GM12878 (cell line): ENCODE measurements at regions not wholly inside any gene's neighbourhood (a gene's known extent, or its start where the extent isn't known, plus 50 kb on each side); places are given as distances from the start of the nearest gene placed in this dataset.

Source experiments
- ATF7 ChIP-seq: fragments of 450-650 bp; IDR thresholded peaks from 2 replicates; pipeline ENCODE4 v1.6.1; 2016; ENCODE audit warnings: low read depth, mild to moderate bottlenecking
- BHLHE40 ChIP-seq, 2 experiments: fragments of 450-650 bp in 1 of 2; IDR thresholded peaks; 2 replicates each; pipeline ENCODE4 v1.6.1; 2011 to 2017; ENCODE audit warnings: low read depth in 2 of 2, borderline replicate concordance in 1 of 2, improper control_type of control experiment in 1 of 2, low read length in 1 of 2, mild to moderate bottlenecking in 1 of 2
- GABPA ChIP-seq: IDR thresholded peaks from 2 replicates; pipeline ENCODE4 v1.6.1; 2014; ENCODE audit warnings: antibody characterized with exemption, low read depth, mild to moderate bottlenecking, inconsistent platforms
- HDAC2 ChIP-seq: fragments of 200-600 bp; sonication (generic); IDR thresholded peaks from 2 replicates; pipeline ENCODE4 v1.6.1; 2017
- MEF2A ChIP-seq: IDR thresholded peaks from 2 replicates; pipeline ENCODE4 v1.6.1; 2011; ENCODE audit warnings: low read depth, mild to moderate bottlenecking, low read length, moderate library complexity; ENCODE audit not compliant: insufficient read depth
- MTA2 ChIP-seq: fragments of 450-650 bp; IDR thresholded peaks from 2 replicates; pipeline ENCODE4 v1.6.1; 2016; ENCODE audit warnings: low read depth, mild to moderate bottlenecking, moderate library complexity
- POLR2A ChIP-seq: IDR thresholded peaks from 2 replicates; pipeline ENCODE4 v1.6.1; 2011; ENCODE audit warnings: low read depth, mild to moderate bottlenecking, low read length
- RELA ChIP-seq: fragments of 450-650 bp; IDR thresholded peaks from 2 replicates; pipeline ENCODE4 v1.8.0; 2014; ENCODE audit warnings: borderline replicate concordance; ENCODE audit not compliant: partially characterized antibody
- TCF12 ChIP-seq: IDR thresholded peaks from 2 replicates; pipeline ENCODE4 v1.6.1; 2011; ENCODE audit warnings: low read depth, mild to moderate bottlenecking, low read length
- TCF7 ChIP-seq: IDR thresholded peaks from 2 replicates; pipeline ENCODE4 v1.6.1; 2014; ENCODE audit warnings: antibody characterized with exemption, borderline replicate concordance
- YY1 ChIP-seq: IDR thresholded peaks from 2 replicates; pipeline ENCODE4 v1.6.1; 2011; ENCODE audit warnings: low read depth, mild to moderate bottlenecking, low read length
- TF ChIP-seq, protein P1 (sequence below), 3 experiments: IDR thresholded peaks in 2 of 3; conservative IDR thresholded peaks in 1 of 3; 2 replicates each; pipeline ENCODE4 v1.5.1; 2011; ENCODE audit warnings: low read depth in 3 of 3, low read length in 3 of 3, mild to moderate bottlenecking in 3 of 3, control low read depth in 2 of 3, moderate library complexity in 2 of 3, inconsistent platforms in 1 of 3, mixed read lengths in 1 of 3; ENCODE audit not compliant: control insufficient read depth in 2 of 3, insufficient read depth in 1 of 3; ENCODE audit errors: extremely low read depth in 1 of 3
- TF ChIP-seq, protein P2 (sequence below): fragments of 450-650 bp; IDR thresholded peaks from 2 replicates; pipeline ENCODE4 v1.6.1; 2014; ENCODE audit warnings: mild to moderate bottlenecking

DNA sequence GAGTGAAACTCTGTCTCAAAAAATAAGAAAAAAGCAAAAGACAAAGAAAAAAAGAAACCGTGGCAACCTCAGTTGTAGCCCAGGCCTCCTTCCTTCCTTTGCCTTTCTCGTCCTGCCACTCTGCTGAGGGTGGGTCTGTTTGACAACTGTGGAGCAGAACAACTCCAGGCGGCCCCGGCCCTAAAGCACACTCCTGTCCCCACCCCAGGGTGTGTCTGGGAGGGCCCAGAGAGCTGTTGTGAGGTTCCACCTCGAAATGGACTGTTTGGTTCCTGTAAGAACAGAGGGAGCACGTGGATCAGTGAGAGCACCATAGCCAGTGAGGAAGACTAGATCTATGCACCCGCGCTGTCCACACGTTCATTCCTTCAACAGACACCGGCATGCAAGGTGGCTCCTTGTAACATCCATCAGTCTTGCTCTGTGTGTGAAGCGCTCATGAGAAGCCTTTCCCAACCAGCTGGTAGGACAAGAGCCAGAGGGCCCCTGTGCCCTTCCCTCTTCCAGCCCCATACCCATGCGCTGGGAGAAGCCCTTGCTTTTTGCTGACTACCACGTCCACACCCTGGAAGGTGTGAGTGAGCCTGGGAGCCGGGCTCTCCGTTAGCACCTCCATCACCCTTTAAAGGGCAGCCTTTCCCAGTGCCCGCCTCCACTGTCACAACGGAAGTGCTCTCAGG lies 61.6 kb downstream of the SOWAHC start:
- TF ChIP-seq ATF7 (no peak), GABPA (no peak), TCF7 (no peak), MTA2 (no peak), TCF12 (no peak), YY1 (no peak), RELA (no peak), POLR2A (no peak), HDAC2 (no peak), MEF2A (no peak), BHLHE40 (IDR thresholded peaks at IDR 0.05; ENCODE audit: borderline replicate concordance in 1 of 2, low read depth in 2 of 2, low read length in 1 of 2) (no peak)
- TF ChIP-seq, protein P1, sequence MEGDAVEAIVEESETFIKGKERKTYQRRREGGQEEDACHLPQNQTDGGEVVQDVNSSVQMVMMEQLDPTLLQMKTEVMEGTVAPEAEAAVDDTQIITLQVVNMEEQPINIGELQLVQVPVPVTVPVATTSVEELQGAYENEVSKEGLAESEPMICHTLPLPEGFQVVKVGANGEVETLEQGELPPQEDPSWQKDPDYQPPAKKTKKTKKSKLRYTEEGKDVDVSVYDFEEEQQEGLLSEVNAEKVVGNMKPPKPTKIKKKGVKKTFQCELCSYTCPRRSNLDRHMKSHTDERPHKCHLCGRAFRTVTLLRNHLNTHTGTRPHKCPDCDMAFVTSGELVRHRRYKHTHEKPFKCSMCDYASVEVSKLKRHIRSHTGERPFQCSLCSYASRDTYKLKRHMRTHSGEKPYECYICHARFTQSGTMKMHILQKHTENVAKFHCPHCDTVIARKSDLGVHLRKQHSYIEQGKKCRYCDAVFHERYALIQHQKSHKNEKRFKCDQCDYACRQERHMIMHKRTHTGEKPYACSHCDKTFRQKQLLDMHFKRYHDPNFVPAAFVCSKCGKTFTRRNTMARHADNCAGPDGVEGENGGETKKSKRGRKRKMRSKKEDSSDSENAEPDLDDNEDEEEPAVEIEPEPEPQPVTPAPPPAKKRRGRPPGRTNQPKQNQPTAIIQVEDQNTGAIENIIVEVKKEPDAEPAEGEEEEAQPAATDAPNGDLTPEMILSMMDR (IDR thresholded peaks at IDR 0.05 in 2 of 3, conservative IDR thresholded peaks at IDR 0.05 in 1 of 3; ENCODE audit: control insufficient read depth in 2 of 3, extremely low read depth in 1 of 3, insufficient read depth in 1 of 3, low read depth in 3 of 3, low read length in 3 of 3), result no peak
- TF ChIP-seq, protein P2, sequence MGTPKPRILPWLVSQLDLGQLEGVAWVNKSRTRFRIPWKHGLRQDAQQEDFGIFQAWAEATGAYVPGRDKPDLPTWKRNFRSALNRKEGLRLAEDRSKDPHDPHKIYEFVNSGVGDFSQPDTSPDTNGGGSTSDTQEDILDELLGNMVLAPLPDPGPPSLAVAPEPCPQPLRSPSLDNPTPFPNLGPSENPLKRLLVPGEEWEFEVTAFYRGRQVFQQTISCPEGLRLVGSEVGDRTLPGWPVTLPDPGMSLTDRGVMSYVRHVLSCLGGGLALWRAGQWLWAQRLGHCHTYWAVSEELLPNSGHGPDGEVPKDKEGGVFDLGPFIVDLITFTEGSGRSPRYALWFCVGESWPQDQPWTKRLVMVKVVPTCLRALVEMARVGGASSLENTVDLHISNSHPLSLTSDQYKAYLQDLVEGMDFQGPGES, result no peak
